ENCODE measurements at regions not wholly inside any gene's neighbourhood (a gene's known extent, or its start where the extent isn't known, plus 50 kb on each side); places are given as distances from the start of the nearest gene placed in this dataset.

DNA sequence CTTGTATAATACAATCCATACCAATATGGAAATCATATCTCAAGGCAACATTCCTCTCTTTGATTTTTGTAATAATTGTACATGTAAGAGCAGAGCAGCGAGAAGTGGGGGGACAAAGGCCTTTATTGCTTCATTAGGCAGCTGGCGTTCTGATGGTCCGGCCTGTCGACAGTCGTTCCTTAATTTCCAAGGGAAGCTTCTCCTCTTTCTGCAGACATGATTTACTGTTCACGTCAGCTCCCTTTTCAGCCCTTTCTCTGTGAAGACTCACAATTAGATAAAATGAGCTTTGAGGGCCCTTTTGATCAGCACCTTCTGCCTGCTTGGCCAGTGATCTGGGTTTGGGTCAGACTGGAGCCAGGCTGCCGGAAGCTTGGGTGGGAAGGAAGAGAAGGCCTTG is 65.6 kb upstream of the CTBP2 start:
- TF ChIP-seq, protein P1, sequence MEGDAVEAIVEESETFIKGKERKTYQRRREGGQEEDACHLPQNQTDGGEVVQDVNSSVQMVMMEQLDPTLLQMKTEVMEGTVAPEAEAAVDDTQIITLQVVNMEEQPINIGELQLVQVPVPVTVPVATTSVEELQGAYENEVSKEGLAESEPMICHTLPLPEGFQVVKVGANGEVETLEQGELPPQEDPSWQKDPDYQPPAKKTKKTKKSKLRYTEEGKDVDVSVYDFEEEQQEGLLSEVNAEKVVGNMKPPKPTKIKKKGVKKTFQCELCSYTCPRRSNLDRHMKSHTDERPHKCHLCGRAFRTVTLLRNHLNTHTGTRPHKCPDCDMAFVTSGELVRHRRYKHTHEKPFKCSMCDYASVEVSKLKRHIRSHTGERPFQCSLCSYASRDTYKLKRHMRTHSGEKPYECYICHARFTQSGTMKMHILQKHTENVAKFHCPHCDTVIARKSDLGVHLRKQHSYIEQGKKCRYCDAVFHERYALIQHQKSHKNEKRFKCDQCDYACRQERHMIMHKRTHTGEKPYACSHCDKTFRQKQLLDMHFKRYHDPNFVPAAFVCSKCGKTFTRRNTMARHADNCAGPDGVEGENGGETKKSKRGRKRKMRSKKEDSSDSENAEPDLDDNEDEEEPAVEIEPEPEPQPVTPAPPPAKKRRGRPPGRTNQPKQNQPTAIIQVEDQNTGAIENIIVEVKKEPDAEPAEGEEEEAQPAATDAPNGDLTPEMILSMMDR (IDR thresholded peaks at IDR 0.05), result no peak
- no peak for TF ChIP-seq POLR2A (IDR thresholded peaks at IDR 0.05)

Measured in ovary (tissue), 3 donors.